Endothelial cell of umbilical vein (primary cell): ENCODE measurements at regions not wholly inside any gene's neighbourhood (a gene's known extent, or its start where the extent isn't known, plus 50 kb on each side); places are given as distances from the start of the nearest gene placed in this dataset.

ENCODE experiments used
- BruUV-seq: library from RNA; stranded (reverse); fragments of 400-500 nt; replicated peaks from 2 replicates; lab custom pipeline; 2021; lab: Mats Ljungman, UMichigan
- CTCF ChIA-PET: fragments of 300-600, 350-600 bp; sonication (Branson Sonifier 250); formaldehyde crosslinking; loops from one replicate; lab custom pipeline; 2021; ENCODE audit warnings: antibody characterized with exemption, inconsistent platforms; lab: Charles Lee
- POLR2A ChIA-PET: fragments of 300-600, 350-600 bp; sonication (Branson Sonifier 250); formaldehyde crosslinking; loops from one replicate; lab custom pipeline; 2021; ENCODE audit warnings: antibody characterized with exemption, inconsistent platforms; lab: Charles Lee
- DNase-seq: peaks from one replicate; pipeline ENCODE4 v3.0.0-alpha.2; 2011; ENCODE audit warnings: low read depth, low spot score
- FAIRE-seq: peaks from 2 replicates; lab custom pipeline; 2011; peaks lifted over from hg19 to GRCh38; lab: Jason Lieb, UNC
- H2AFZ ChIP-seq: 2 replicates; pipeline ENCODE4 v1.6.0; 2012; ENCODE audit warnings: low read depth, low read length, control low read depth, inconsistent platforms
- H3K27ac ChIP-seq: 2 replicates; pipeline ENCODE4 v1.5.1; 2011; ENCODE audit warnings: low read depth, mild to moderate bottlenecking, control low read depth, low read length, moderate library complexity; ENCODE audit not compliant: insufficient read depth
- H3K27me3 ChIP-seq, 2 experiments: 2 replicates each; pipeline versions ENCODE4 v1.6.0 to v1.6.1; 2011; ENCODE audit warnings: low read length in 2 of 2, mixed read lengths in 1 of 2; ENCODE audit not compliant: control insufficient read depth in 2 of 2, insufficient read depth in 2 of 2
- H3K36me3 ChIP-seq, 2 experiments: 2 replicates in 1 of 2; 3 replicates in 1 of 2; pipeline ENCODE4 v1.5.1; 2011; ENCODE audit warnings: low read length in 2 of 2, mild to moderate bottlenecking in 1 of 2, moderate library complexity in 1 of 2; ENCODE audit not compliant: control insufficient read depth in 2 of 2, insufficient read depth in 2 of 2; ENCODE audit errors: extremely low read depth in 1 of 2
- H3K4me1 ChIP-seq: 3 replicates; pipeline ENCODE4 v1.5.1; 2011; ENCODE audit warnings: mild to moderate bottlenecking, low read length; ENCODE audit not compliant: control insufficient read depth, insufficient read depth; ENCODE audit errors: extremely low read depth
- H3K4me2 ChIP-seq: 2 replicates; pipeline ENCODE4 v1.6.1; 2011; ENCODE audit warnings: low read length, control low read depth, mixed read lengths; ENCODE audit not compliant: insufficient read depth
- H3K4me3 ChIP-seq, 3 experiments: fragments of 200-600 bp in 1 of 3; sonication (generic), shearing (Covaris generic) in 1 of 3; replicated peaks in 1 of 3; 2 replicates each; pipeline ENCODE4 v1.5.1; 2011 to 2016; ENCODE audit warnings: control low read depth in 3 of 3, low read length in 3 of 3, mild to moderate bottlenecking in 2 of 3, inconsistent platforms in 1 of 3, low read depth in 1 of 3, moderate library complexity in 1 of 3; ENCODE audit not compliant: insufficient read depth in 1 of 3
- H3K79me2 ChIP-seq: 2 replicates; pipeline ENCODE4 v1.6.0; 2012; ENCODE audit warnings: low read length, inconsistent platforms; ENCODE audit not compliant: control insufficient read depth, insufficient read depth
- H3K9ac ChIP-seq: replicated peaks from 2 replicates; pipeline ENCODE3; 2011; ENCODE audit warnings: low read length, control low read depth; ENCODE audit not compliant: insufficient read depth; ENCODE audit errors: extremely low read depth
- H3K9me1 ChIP-seq: replicated peaks from 3 replicates; pipeline ENCODE4 v1.6.0; 2011; ENCODE audit warnings: mild to moderate bottlenecking, low read length; ENCODE audit not compliant: control insufficient read depth, insufficient read depth; ENCODE audit errors: extremely low read depth
- H3K9me3 ChIP-seq: replicated peaks from 2 replicates; pipeline ENCODE4 v1.5.1; 2012; ENCODE audit warnings: low read length, inconsistent platforms; ENCODE audit not compliant: control insufficient read depth, insufficient read depth
- H4K20me1 ChIP-seq: replicated peaks from 2 replicates; pipeline ENCODE3; 2011; ENCODE audit warnings: mild to moderate bottlenecking, low read length; ENCODE audit not compliant: control insufficient read depth, insufficient read depth; ENCODE audit errors: extremely low read depth
- CTCF ChIP-seq, 2 donors: IDR thresholded peaks; 1 replicate in 1 of 2; 2 replicates in 1 of 2; pipeline ENCODE4 v1.5.1; 2011; ENCODE audit warnings: low read length in 2 of 2, mild to moderate bottlenecking in 2 of 2, moderate library complexity in 2 of 2, control low read depth in 1 of 2, inconsistent platforms in 1 of 2, low read depth in 1 of 2; ENCODE audit not compliant: insufficient read depth in 1 of 2; ENCODE audit errors: extremely low read depth in 1 of 2
- EZH2 ChIP-seq: IDR thresholded peaks from 2 replicates; pipeline ENCODE4 v1.6.1; 2012; ENCODE audit warnings: borderline replicate concordance, low read depth, mild to moderate bottlenecking, moderate library complexity, low read length, inconsistent platforms; ENCODE audit not compliant: severe bottlenecking
- FOS ChIP-seq: IDR thresholded peaks from 2 replicates; pipeline ENCODE4 v1.6.1; 2011; ENCODE audit warnings: mild to moderate bottlenecking, low read length, moderate library complexity, borderline replicate concordance; ENCODE audit not compliant: insufficient read depth
- GATA2 ChIP-seq: IDR thresholded peaks from 2 replicates; pipeline ENCODE4 v1.7.0; 2011; ENCODE audit warnings: low read depth, mild to moderate bottlenecking, moderate library complexity, mixed read lengths, low read length; ENCODE audit not compliant: insufficient read length, insufficient read depth
- JUN ChIP-seq: IDR thresholded peaks from 2 replicates; pipeline ENCODE4 v1.6.1; 2011; ENCODE audit warnings: borderline replicate concordance, low read depth; ENCODE audit not compliant: insufficient read length, insufficient read depth
- MYC ChIP-seq: IDR thresholded peaks from one replicate; pipeline ENCODE4 v1.6.1; 2011; ENCODE audit warnings: mild to moderate bottlenecking, low read depth, low read length
- POLR2A ChIP-seq: IDR thresholded peaks from 2 replicates; pipeline ENCODE4 v1.6.1; 2012; ENCODE audit warnings: low read depth, mild to moderate bottlenecking, control low read depth, low read length
- POLR2AphosphoS5 ChIP-seq: IDR thresholded peaks from 2 replicates; pipeline ENCODE4 v1.6.1; 2012; ENCODE audit warnings: low read depth, mild to moderate bottlenecking, control low read depth, low read length, moderate library complexity; ENCODE audit not compliant: insufficient read depth
- dilution Hi-C: fragments of 300-500 bp; cut with MboI; formaldehyde crosslinking; loops from one replicate; pipeline ENCODE4 v1.15.0; 2019; ENCODE audit warnings: low sequenced_read_pairs; ENCODE audit not compliant: extremely low pct_ligation_motif_present
- intact Hi-C: fragments of 100-400 bp; cut with micrococcal nuclease; formaldehyde crosslinking; loops from one replicate; pipeline ENCODE4 v1.10.0; 2022
- TF ChIP-seq, protein P1 (sequence below): IDR thresholded peaks from 2 replicates; pipeline ENCODE4 v1.6.1; 2011; ENCODE audit not compliant: insufficient read depth, insufficient read length

DNA sequence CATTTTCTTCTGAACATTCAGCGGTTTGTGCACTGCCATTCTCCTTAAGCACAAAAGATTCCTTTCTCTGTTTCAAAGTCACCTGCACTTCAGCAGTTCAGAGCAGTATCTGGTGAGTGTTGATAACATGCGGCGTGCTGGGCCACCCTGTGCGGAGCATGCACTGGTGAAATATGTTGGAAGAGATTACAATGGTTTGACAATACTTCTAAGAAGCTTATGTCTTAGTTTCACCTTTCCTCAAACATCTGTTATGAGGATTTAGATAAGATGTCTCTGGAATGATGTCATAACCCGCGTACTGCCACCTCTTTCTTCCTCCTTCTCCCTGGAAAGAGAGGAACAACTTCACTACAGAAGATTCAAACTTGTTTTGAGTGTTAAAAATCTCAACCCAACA, 650.3 kb downstream of the AJAP1 start:
- no peak overlapping the region for H3K27ac ChIP-seq
- no peaks in the 10 kb centered on the region for H3K27me3 ChIP-seq
- ChIA-PET CTCF (no interaction called here), POLR2A (no interaction called here)
- no TSS peak for BruUV-seq
- FAIRE-seq = no peak
- DNase-seq = no peak
- H3K79me2 ChIP-seq = no peaks in the 10 kb centered on the region
- H3K4me3 ChIP-seq = no peak overlapping the region
- no peaks in the 10 kb centered on the region for H4K20me1 ChIP-seq
- H3K9me3 ChIP-seq = peaks cover 5% of the 10 kb centered on the region
- no peak overlapping the region for H2AFZ ChIP-seq
- H3K9me1 ChIP-seq = no peaks in the 10 kb centered on the region
- dilution Hi-C loops (no loop called here), intact Hi-C loops (no loop called here)
- H3K9ac ChIP-seq = no peak overlapping the region
- no peak overlapping the region for H3K4me2 ChIP-seq
- no peaks in the 10 kb centered on the region for H3K36me3 ChIP-seq
- H3K4me1 ChIP-seq = no peaks in the 10 kb centered on the region
- TF ChIP-seq POLR2A (no peak), JUN (no peak), EZH2 (no peak), MYC (no peak), GATA2 (no peak), POLR2AphosphoS5 (no peak), CTCF (IDR thresholded peaks at IDR 0.05; ENCODE audit: extremely low read depth in 1 of 2, insufficient read depth in 1 of 2, low read depth in 1 of 2, low read length in 2 of 2) (no peak)

GRCh38 chr1:5298376-5298775, 644.0 kb downstream of the AJAP1 start:
- H3K36me3 ChIP-seq = no peaks in the 10 kb centered on the region
- H3K27ac ChIP-seq = no peak overlapping the region
- dilution Hi-C loops (no loop called here), intact Hi-C loops (no loop called here)
- H4K20me1 ChIP-seq = no peaks in the 10 kb centered on the region
- no peaks in the 10 kb centered on the region for H3K27me3 ChIP-seq
- H3K9me3 ChIP-seq = peaks cover 4% of the 10 kb centered on the region
- H3K4me2 ChIP-seq = no peak overlapping the region
- no peak for DNase-seq
- no peaks in the 10 kb centered on the region for H3K9me1 ChIP-seq
- no peak for FAIRE-seq
- POLR2A ChIA-PET = no interaction called here
- no TSS peak for BruUV-seq
- no peak overlapping the region for H3K4me3 ChIP-seq
- TF ChIP-seq, protein P1, sequence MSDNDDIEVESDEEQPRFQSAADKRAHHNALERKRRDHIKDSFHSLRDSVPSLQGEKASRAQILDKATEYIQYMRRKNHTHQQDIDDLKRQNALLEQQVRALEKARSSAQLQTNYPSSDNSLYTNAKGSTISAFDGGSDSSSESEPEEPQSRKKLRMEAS = no peak
- TF ChIP-seq JUN = no peak
- no peak for TF ChIP-seq GATA2
- no peak for TF ChIP-seq EZH2
- TF ChIP-seq POLR2AphosphoS5 = no peak
- no peak for TF ChIP-seq POLR2A
- TF ChIP-seq MYC = no peak
- TF ChIP-seq CTCF (IDR thresholded peaks at IDR 0.05; ENCODE audit: extremely low read depth in 1 of 2, insufficient read depth in 1 of 2, low read depth in 1 of 2, low read length in 2 of 2) = no peak
- no peak for TF ChIP-seq FOS
- H3K9ac ChIP-seq = no peak overlapping the region
- no peak overlapping the region for H2AFZ ChIP-seq
- CTCF ChIA-PET = no interaction called here
- no peaks in the 10 kb centered on the region for H3K79me2 ChIP-seq
- no peaks in the 10 kb centered on the region for H3K4me1 ChIP-seq
